Fibroblast of mammary gland (primary cell): ENCODE measurements at regions not wholly inside any gene's neighbourhood (a gene's known extent, or its start where the extent isn't known, plus 50 kb on each side); places are given as distances from the start of the nearest gene placed in this dataset.

ENCODE experiments used
- DNase-seq: peaks from one replicate; pipeline ENCODE4 v3.0.0-alpha.2; 2010; ENCODE audit warnings: low read depth
- H3K4me3 ChIP-seq: 2 replicates; pipeline ENCODE4 v1.5.1; 2011; ENCODE audit warnings: low read depth, mild to moderate bottlenecking, low read length, moderate library complexity; ENCODE audit not compliant: control insufficient read depth
- CTCF ChIP-seq: conservative IDR thresholded peaks from 2 replicates; pipeline ENCODE4 v1.5.1; 2011; ENCODE audit warnings: low read depth, low read length, inconsistent platforms; ENCODE audit not compliant: control insufficient read depth, insufficient read depth

- TF ChIP-seq CTCF: no peak
- peak; percentile 65 for DNase-seq
- no peak overlapping the region for H3K4me3 ChIP-seq
Measured at GRCh38 chr17:5785867-5786509, 201.7 kb upstream of the NLRP1 start.

GRCh38 chr17:5786510-5786875, 202.2 kb upstream of the NLRP1 start:
- DNase-seq: no peak
- H3K4me3 ChIP-seq: no peak overlapping the region
- no peak for TF ChIP-seq CTCF

- peak; percentile 36 for DNase-seq
- no peak for TF ChIP-seq CTCF
- no peak overlapping the region for H3K4me3 ChIP-seq
Measured at GRCh38 chr17:5788266-5788900, 204.1 kb upstream of the NLRP1 start.

- DNase-seq: no peak
- H3K4me3 ChIP-seq: no peak overlapping the region
- TF ChIP-seq CTCF: no peak
Measured at GRCh38 chr17:5789528-5789927, 205.2 kb upstream of the NLRP1 start.

GRCh38 chr17:5793157-5793556, 208.8 kb upstream of the NLRP1 start:
- H3K4me3 ChIP-seq: no peak overlapping the region
- TF ChIP-seq CTCF: peak; percentile 16
- no peak for DNase-seq

- no peak overlapping the region for H3K4me3 ChIP-seq
- DNase-seq: peak; percentile 11
- TF ChIP-seq CTCF: peak; percentile 13
Measured at GRCh38 chr17:5793899-5794298, 209.6 kb upstream of the NLRP1 start.

- no peak for TF ChIP-seq CTCF
- DNase-seq: no peak
- H3K4me3 ChIP-seq: no peak overlapping the region
Measured at GRCh38 chr17:5794385-5794784, 210.1 kb upstream of the NLRP1 start.
